ENCODE measurements at regions not wholly inside any gene's neighbourhood (a gene's known extent, or its start where the extent isn't known, plus 50 kb on each side); places are given as distances from the start of the nearest gene placed in this dataset.

DNA sequence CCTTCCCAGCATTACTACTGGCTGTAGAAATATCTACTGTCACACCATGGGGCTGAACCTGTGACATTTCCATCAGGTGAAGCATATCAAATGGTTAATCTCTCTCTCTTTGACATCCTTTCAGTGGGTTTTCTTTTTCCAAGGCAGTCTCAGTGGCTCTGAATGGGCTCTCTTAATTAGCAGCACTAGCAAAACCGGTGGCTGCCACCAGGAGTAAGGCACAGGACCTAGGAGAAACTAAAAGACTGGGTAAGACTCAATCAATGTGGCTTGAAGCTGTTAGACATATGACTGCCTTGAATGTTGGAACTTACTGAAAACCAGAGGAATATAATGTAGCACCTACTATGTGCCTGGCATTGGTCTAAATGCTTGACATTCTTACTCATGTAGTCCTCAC is 445.0 kb upstream of the KIF2A start:
- Histone ChIP-seq H3K27ac (no peak overlapping the region), H3K9me3 (no peaks in the 10 kb centered on the region), H3K4me3 (no peak overlapping the region), H3K27me3 (no peaks in the 10 kb centered on the region), H3K36me3 (no peaks in the 10 kb centered on the region), H3K4me1 (no peaks in the 10 kb centered on the region)
- DNase-seq (ENCODE audit: extremely low spot score in 2 of 2), result no peak
- intact Hi-C loops (cut with DNase I), result no loop called here
- TF ChIP-seq POLR2AphosphoS5 (IDR thresholded peaks at IDR 0.05; ENCODE audit: insufficient read depth in 1 of 2, low read depth in 1 of 2), result no peak
- TF ChIP-seq POLR2A (IDR thresholded peaks at IDR 0.05), result no peak
- TF ChIP-seq, protein P1, sequence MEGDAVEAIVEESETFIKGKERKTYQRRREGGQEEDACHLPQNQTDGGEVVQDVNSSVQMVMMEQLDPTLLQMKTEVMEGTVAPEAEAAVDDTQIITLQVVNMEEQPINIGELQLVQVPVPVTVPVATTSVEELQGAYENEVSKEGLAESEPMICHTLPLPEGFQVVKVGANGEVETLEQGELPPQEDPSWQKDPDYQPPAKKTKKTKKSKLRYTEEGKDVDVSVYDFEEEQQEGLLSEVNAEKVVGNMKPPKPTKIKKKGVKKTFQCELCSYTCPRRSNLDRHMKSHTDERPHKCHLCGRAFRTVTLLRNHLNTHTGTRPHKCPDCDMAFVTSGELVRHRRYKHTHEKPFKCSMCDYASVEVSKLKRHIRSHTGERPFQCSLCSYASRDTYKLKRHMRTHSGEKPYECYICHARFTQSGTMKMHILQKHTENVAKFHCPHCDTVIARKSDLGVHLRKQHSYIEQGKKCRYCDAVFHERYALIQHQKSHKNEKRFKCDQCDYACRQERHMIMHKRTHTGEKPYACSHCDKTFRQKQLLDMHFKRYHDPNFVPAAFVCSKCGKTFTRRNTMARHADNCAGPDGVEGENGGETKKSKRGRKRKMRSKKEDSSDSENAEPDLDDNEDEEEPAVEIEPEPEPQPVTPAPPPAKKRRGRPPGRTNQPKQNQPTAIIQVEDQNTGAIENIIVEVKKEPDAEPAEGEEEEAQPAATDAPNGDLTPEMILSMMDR (IDR thresholded peaks at IDR 0.05), result no peak

DNA sequence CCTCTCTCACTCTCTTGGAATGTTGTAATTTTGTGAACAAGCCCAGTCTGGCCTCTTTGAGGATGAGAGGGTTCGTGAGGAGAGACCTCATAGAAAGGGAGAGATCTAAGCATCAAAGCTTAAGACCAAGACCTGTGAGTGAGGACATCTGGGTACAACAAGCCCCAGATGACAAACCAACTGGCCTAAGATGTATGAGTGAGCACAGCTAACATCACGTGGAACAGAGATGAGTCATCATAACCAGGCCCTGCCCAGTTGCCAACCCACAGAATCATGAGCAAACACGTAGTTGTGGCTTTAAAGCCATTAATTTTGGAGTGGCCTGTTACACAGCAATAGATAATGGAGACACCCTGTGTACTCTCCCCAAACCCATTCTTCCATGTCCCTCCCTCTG is 439.1 kb upstream of the KIF2A start:
- intact Hi-C loops (cut with DNase I), result no loop called here
- no peak for DNase-seq (ENCODE audit: extremely low spot score in 2 of 2)

DNA sequence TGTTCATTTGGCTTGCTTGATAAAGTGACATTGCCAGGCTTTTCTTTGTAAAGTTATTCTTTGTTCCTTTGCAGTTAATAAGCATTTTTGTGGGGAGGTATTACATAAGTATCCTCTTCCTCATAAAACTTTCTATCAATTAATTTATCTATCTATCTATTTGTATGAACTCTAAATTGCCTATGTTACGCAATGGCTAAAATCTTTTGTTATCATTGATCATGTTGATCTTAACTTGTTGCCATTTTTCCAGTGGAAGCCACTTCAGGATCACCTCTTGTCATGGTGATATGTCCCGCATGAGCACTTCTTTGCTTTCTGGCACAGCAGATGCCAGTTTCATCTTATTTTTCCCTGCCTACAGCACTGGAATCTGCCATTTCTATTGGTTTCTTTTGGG is 436.7 kb upstream of the KIF2A start:
- H3K9me3 ChIP-seq, result no peaks in the 10 kb centered on the region
- no peak for DNase-seq (ENCODE audit: extremely low spot score in 2 of 2)
- intact Hi-C loops (cut with DNase I), result no loop called here
- H3K27me3 ChIP-seq, result no peaks in the 10 kb centered on the region
- TF ChIP-seq POLR2AphosphoS5 (IDR thresholded peaks at IDR 0.05; ENCODE audit: insufficient read depth in 1 of 2, low read depth in 1 of 2) (no peak), POLR2A (IDR thresholded peaks at IDR 0.05) (no peak)
- TF ChIP-seq, protein P1 (IDR thresholded peaks at IDR 0.05), result no peak
- H3K36me3 ChIP-seq, result no peaks in the 10 kb centered on the region
- H3K4me3 ChIP-seq, result no peak overlapping the region
- no peaks in the 10 kb centered on the region for H3K4me1 ChIP-seq
- H3K27ac ChIP-seq, result no peak overlapping the region

More for the DNA sequence above, 439.1 kb upstream of the KIF2A start:
- no peaks in the 10 kb centered on the region for H3K27me3 ChIP-seq
- H3K4me3 ChIP-seq, result no peak overlapping the region
- H3K4me1 ChIP-seq, result no peaks in the 10 kb centered on the region
- TF ChIP-seq, protein P1 (IDR thresholded peaks at IDR 0.05), result no peak
- TF ChIP-seq POLR2AphosphoS5 (IDR thresholded peaks at IDR 0.05; ENCODE audit: insufficient read depth in 1 of 2, low read depth in 1 of 2) (no peak), POLR2A (IDR thresholded peaks at IDR 0.05) (no peak)
- no peaks in the 10 kb centered on the region for H3K36me3 ChIP-seq
- H3K27ac ChIP-seq, result no peak overlapping the region
- no peaks in the 10 kb centered on the region for H3K9me3 ChIP-seq

GRCh38 chr5:61878471-61878870 is 427.5 kb upstream of the KIF2A start:
- Histone ChIP-seq H3K4me1 (no peaks in the 10 kb centered on the region), H3K9me3 (no peaks in the 10 kb centered on the region), H3K27me3 (no peaks in the 10 kb centered on the region)

DNA sequence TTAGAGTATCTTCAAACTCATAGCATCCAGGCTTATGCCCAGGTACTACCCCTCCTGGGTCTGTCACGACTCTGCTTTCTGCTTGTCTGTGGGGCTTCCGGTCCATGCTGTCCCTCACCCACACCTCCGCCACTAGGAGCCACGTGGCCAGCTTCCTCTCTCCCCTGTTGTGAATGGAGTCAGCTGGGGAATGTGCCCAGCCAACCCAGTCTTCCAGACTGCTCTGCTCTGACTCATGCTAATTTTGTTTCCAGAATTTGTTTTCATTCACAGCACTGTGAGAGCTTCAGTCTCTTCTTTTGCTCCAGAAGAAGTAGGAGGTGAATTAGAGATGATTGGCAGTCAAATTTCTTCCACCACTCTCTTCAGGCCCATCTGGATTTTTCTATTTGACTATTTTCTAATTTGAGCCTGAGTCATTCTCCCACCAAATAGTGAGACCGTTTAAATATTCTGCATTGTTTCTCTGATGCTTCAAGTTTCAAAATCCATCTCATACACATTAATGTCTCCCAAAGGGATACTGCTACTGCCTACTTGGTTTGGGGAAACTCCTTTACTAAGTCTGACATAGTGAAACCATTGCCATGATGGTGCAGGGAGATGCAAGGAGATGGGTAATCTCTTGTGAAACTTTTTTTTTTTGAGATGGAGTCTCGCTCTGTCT is 424.1 kb upstream of the KIF2A start:
- no peaks in the 10 kb centered on the region for H3K27me3 ChIP-seq
- no peak for TF ChIP-seq POLR2A (IDR thresholded peaks at IDR 0.05)
- TF ChIP-seq POLR2AphosphoS5 (IDR thresholded peaks at IDR 0.05; ENCODE audit: insufficient read depth in 1 of 2, low read depth in 1 of 2), result no peak
- H3K36me3 ChIP-seq, result no peaks in the 10 kb centered on the region
- H3K4me3 ChIP-seq, result no peak overlapping the region
- no peaks in the 10 kb centered on the region for H3K4me1 ChIP-seq
- H3K27ac ChIP-seq, result no peak overlapping the region
- no peaks in the 10 kb centered on the region for H3K9me3 ChIP-seq
- no peak for DNase-seq (ENCODE audit: extremely low spot score in 2 of 2)
- intact Hi-C loops (cut with DNase I), result no loop called here

More at GRCh38 chr5:61878471-61878870, 427.5 kb upstream of the KIF2A start:
- intact Hi-C loops (cut with DNase I), result no loop called here
- Histone ChIP-seq H3K4me3 (no peak overlapping the region), H3K27ac (no peak overlapping the region), H3K36me3 (no peaks in the 10 kb centered on the region)
- TF ChIP-seq POLR2A (IDR thresholded peaks at IDR 0.05), result no peak
- TF ChIP-seq POLR2AphosphoS5 (IDR thresholded peaks at IDR 0.05; ENCODE audit: insufficient read depth in 1 of 2, low read depth in 1 of 2), result no peak
- TF ChIP-seq, protein P1 (IDR thresholded peaks at IDR 0.05), result no peak
- DNase-seq (ENCODE audit: extremely low spot score in 2 of 2), result no peak

Data from vagina (tissue), 2 donors.